ENCODE measurements at regions not wholly inside any gene's neighbourhood (a gene's known extent, or its start where the extent isn't known, plus 50 kb on each side); places are given as distances from the start of the nearest gene placed in this dataset.

- no peak for TF ChIP-seq CTCF (IDR thresholded peaks at IDR 0.05; ENCODE audit: borderline replicate concordance, control extremely low read depth, extremely low read depth, insufficient read depth, missing control alignments)
- in situ Hi-C loops (cut with MboI; ENCODE audit: low sequenced_read_pairs, unreplicated experiment) = no loop called here
- DNase-seq (ENCODE audit: low spot score) = no peak
These were observed 404.5 kb upstream of the ADAMTS5 start for GRCh38 chr21:27371115-27371974.

GRCh38 chr21:27369978-27370571 lies 403.2 kb upstream of the ADAMTS5 start:
- in situ Hi-C loops (cut with MboI; ENCODE audit: low sequenced_read_pairs, unreplicated experiment) = no loop called here
- TF ChIP-seq CTCF (IDR thresholded peaks at IDR 0.05; ENCODE audit: borderline replicate concordance, control extremely low read depth, extremely low read depth, insufficient read depth, missing control alignments) = no peak
- no peak for DNase-seq (ENCODE audit: low spot score)

GRCh38 chr21:27369234-27369633 lies 402.3 kb upstream of the ADAMTS5 start:
- in situ Hi-C loops (cut with MboI; ENCODE audit: low sequenced_read_pairs, unreplicated experiment) = no loop called here
- no peak for DNase-seq (ENCODE audit: low spot score)
- TF ChIP-seq CTCF (IDR thresholded peaks at IDR 0.05; ENCODE audit: borderline replicate concordance, control extremely low read depth, extremely low read depth, insufficient read depth, missing control alignments) = no peak

- TF ChIP-seq CTCF (IDR thresholded peaks at IDR 0.05; ENCODE audit: borderline replicate concordance, control extremely low read depth, extremely low read depth, insufficient read depth, missing control alignments) = no peak
- DNase-seq (ENCODE audit: low spot score) = no peak
- in situ Hi-C loops (cut with MboI; ENCODE audit: low sequenced_read_pairs, unreplicated experiment) = no loop called here
These were observed 399.9 kb upstream of the ADAMTS5 start for GRCh38 chr21:27366646-27367235.

GRCh38 chr21:27366036-27366435 lies 399.1 kb upstream of the ADAMTS5 start:
- TF ChIP-seq CTCF (IDR thresholded peaks at IDR 0.05; ENCODE audit: borderline replicate concordance, control extremely low read depth, extremely low read depth, insufficient read depth, missing control alignments) = no peak
- no peak for DNase-seq (ENCODE audit: low spot score)
- in situ Hi-C loops (cut with MboI; ENCODE audit: low sequenced_read_pairs, unreplicated experiment) = no loop called here

GRCh38 chr21:27365394-27365793 lies 398.5 kb upstream of the ADAMTS5 start:
- in situ Hi-C loops (cut with MboI; ENCODE audit: low sequenced_read_pairs, unreplicated experiment) = no loop called here
- TF ChIP-seq CTCF (IDR thresholded peaks at IDR 0.05; ENCODE audit: borderline replicate concordance, control extremely low read depth, extremely low read depth, insufficient read depth, missing control alignments) = no peak
- DNase-seq (ENCODE audit: low spot score) = no peak
